GM18520 (cell line): ENCODE measurements at regions not wholly inside any gene's neighbourhood (a gene's known extent, or its start where the extent isn't known, plus 50 kb on each side); places are given as distances from the start of the nearest gene placed in this dataset.
"Not testable (repeated sequence)": the region's sequence is repeated elsewhere in the genome, so short reads cannot be mapped to it uniquely, and the experiment has no call there.

Experiments
- ATAC-seq: cut with Tn5 transposase; IDR thresholded peaks from one replicate; pipeline ENCODE4 v1.9.1; 2021; ENCODE audit not compliant: unreplicated experiment

GRCh38 chr5:104363567-104363966, 801.0 kb upstream of the NUDT12 start:
- no peak for ATAC-seq

GRCh38 chr5:104361932-104362331, 799.3 kb upstream of the NUDT12 start:
- ATAC-seq = peak; percentile 52

- ATAC-seq = no peak
These were observed 792.8 kb upstream of the NUDT12 start for GRCh38 chr5:104355350-104355749.

- no peak for ATAC-seq
These were observed 790.8 kb upstream of the NUDT12 start for GRCh38 chr5:104353371-104353770.

- ATAC-seq = no peak
These were observed 790.4 kb upstream of the NUDT12 start for GRCh38 chr5:104352954-104353353.

GRCh38 chr5:104347119-104347708, 784.6 kb upstream of the NUDT12 start:
- ATAC-seq = no peak

- no peak for ATAC-seq
These were observed 782.8 kb upstream of the NUDT12 start for GRCh38 chr5:104345222-104346016.

GRCh38 chr5:104344809-104345208, 782.2 kb upstream of the NUDT12 start:
- no peak for ATAC-seq

GRCh38 chr5:104327801-104328200, 765.2 kb upstream of the NUDT12 start:
- no peak for ATAC-seq

GRCh38 chr5:104326966-104327365, 764.4 kb upstream of the NUDT12 start:
- no peak for ATAC-seq

- ATAC-seq = no peak
These were observed 762.8 kb upstream of the NUDT12 start for GRCh38 chr5:104325356-104325755.

- ATAC-seq = not testable (repeated sequence)
These were observed 754.1 kb upstream of the NUDT12 start for GRCh38 chr5:104316676-104317075.

- no peak for ATAC-seq
These were observed 749.9 kb upstream of the NUDT12 start for GRCh38 chr5:104312481-104312880.

GRCh38 chr5:104305602-104306001, 743.0 kb upstream of the NUDT12 start:
- no peak for ATAC-seq

GRCh38 chr5:104299998-104300706, 737.6 kb upstream of the NUDT12 start:
- no peak for ATAC-seq

GRCh38 chr5:104298518-104298917, 735.9 kb upstream of the NUDT12 start:
- ATAC-seq = no peak

GRCh38 chr5:104297076-104297475, 734.5 kb upstream of the NUDT12 start:
- ATAC-seq = no peak

- ATAC-seq = no peak
These were observed 733.4 kb upstream of the NUDT12 start for GRCh38 chr5:104295991-104296390.

- no peak for ATAC-seq
These were observed 720.5 kb upstream of the NUDT12 start for GRCh38 chr5:104283136-104283535.

- no peak for ATAC-seq
These were observed 711.1 kb upstream of the NUDT12 start for GRCh38 chr5:104273725-104274124.

GRCh38 chr5:104267320-104268015, 704.9 kb upstream of the NUDT12 start:
- no peak for ATAC-seq
